ENCODE measurements at regions not wholly inside any gene's neighbourhood (a gene's known extent, or its start where the extent isn't known, plus 50 kb on each side); places are given as distances from the start of the nearest gene placed in this dataset.

- Histone ChIP-seq H3K9me3 (replicated peaks; ENCODE audit: insufficient read depth, low read length) (no peaks in the 10 kb centered on the region), H2AFZ (ENCODE audit: low read length) (no peak overlapping the region), H3K36me3 (replicated peaks; ENCODE audit: insufficient read depth, low read length) (no peaks in the 10 kb centered on the region), H3K4me3 (ENCODE audit: low read length) (no peak overlapping the region), H3K27me3 (replicated peaks; ENCODE audit: insufficient read depth, low read length) (no peaks in the 10 kb centered on the region), H3K27ac (ENCODE audit: low read length) (no peak overlapping the region), H3K9ac (ENCODE audit: low read length) (no peak overlapping the region), H3F3A (ENCODE audit: insufficient read depth, low read length) (no peaks in the 10 kb centered on the region), H3K9me2 (replicated peaks; ENCODE audit: insufficient read depth, low read length) (no peaks in the 10 kb centered on the region), H3K4me2 (ENCODE audit: low read depth, low read length) (no peak overlapping the region), H4K20me1 (ENCODE audit: insufficient read depth, low read length) (no peaks in the 10 kb centered on the region), H3K79me2 (ENCODE audit: low read length) (no peaks in the 10 kb centered on the region), H3K4me1 (ENCODE audit: low read length) (no peaks in the 10 kb centered on the region)
- no peak for DNase-seq
- TF ChIP-seq EZH2 (optimal IDR thresholded peaks at IDR 0.05; ENCODE audit: low read depth, low read length), result no peak
These were observed 190.7 kb downstream of the CDH26 start for GRCh38 chr20:60148885-60149284.

GRCh38 chr20:60152792-60153191 lies 194.6 kb downstream of the CDH26 start:
- H3K9ac ChIP-seq (ENCODE audit: low read length), result no peak overlapping the region
- H3K4me3 ChIP-seq (ENCODE audit: low read length), result no peak overlapping the region
- no peaks in the 10 kb centered on the region for H3K9me2 ChIP-seq (replicated peaks; ENCODE audit: insufficient read depth, low read length)
- no peak overlapping the region for H2AFZ ChIP-seq (ENCODE audit: low read length)
- H3K36me3 ChIP-seq (replicated peaks; ENCODE audit: insufficient read depth, low read length), result no peaks in the 10 kb centered on the region
- DNase-seq, result no peak
- no peak overlapping the region for H3K4me2 ChIP-seq (ENCODE audit: low read depth, low read length)
- no peaks in the 10 kb centered on the region for H3K79me2 ChIP-seq (ENCODE audit: low read length)
- H3K9me3 ChIP-seq (replicated peaks; ENCODE audit: insufficient read depth, low read length), result no peaks in the 10 kb centered on the region
- H3K27ac ChIP-seq (ENCODE audit: low read length), result no peak overlapping the region
- H3K27me3 ChIP-seq (replicated peaks; ENCODE audit: insufficient read depth, low read length), result no peaks in the 10 kb centered on the region
- no peaks in the 10 kb centered on the region for H3F3A ChIP-seq (ENCODE audit: insufficient read depth, low read length)
- H3K4me1 ChIP-seq (ENCODE audit: low read length), result no peaks in the 10 kb centered on the region
- TF ChIP-seq EZH2phosphoT487 (IDR thresholded peaks at IDR 0.05; ENCODE audit: low read length), result no peak
- TF ChIP-seq CTCF (IDR thresholded peaks at IDR 0.05; ENCODE audit: low read length), result no peak
- TF ChIP-seq EZH2 (optimal IDR thresholded peaks at IDR 0.05; ENCODE audit: low read depth, low read length), result no peak
- H4K20me1 ChIP-seq (ENCODE audit: insufficient read depth, low read length), result no peaks in the 10 kb centered on the region

DNA sequence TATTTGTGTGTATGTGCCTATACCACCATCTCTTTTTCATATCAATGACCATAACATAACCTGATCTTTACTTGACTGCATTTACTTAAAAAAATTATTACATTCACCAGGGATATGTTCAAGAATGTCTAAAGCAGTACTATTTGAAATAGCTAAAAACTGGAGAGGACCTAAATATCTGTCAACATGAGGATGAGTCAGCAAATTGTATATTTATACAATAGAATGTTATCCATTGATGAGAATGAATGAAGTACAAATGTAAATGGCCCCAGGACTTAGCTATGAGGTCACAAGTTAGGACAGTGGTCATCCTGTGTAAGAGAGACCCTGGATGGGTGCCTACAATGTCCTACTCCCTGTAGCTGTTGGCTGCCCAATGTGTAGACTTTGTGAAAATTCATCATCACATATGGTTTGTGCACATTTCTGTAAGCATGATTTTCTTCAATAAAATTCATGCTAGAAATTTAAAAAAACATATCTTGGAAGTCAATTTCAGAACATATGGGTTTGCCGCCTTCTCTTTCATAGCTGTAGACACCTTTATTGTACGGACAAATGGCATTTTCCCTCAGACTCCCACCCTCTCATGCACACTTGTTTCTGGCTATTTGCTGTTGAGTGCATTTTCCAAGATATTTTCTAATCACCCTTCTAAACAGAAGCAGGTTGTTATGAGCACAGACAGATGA lies 202.4 kb downstream of the CDH26 start:
- H3K4me2 ChIP-seq (ENCODE audit: low read depth, low read length), result no peak overlapping the region
- H3K36me3 ChIP-seq (replicated peaks; ENCODE audit: insufficient read depth, low read length), result no peaks in the 10 kb centered on the region
- no peak overlapping the region for H2AFZ ChIP-seq (ENCODE audit: low read length)
- H3K4me3 ChIP-seq (ENCODE audit: low read length), result no peak overlapping the region
- no peaks in the 10 kb centered on the region for H3K79me2 ChIP-seq (ENCODE audit: low read length)
- H3K4me1 ChIP-seq (ENCODE audit: low read length), result no peaks in the 10 kb centered on the region
- H3F3A ChIP-seq (ENCODE audit: insufficient read depth, low read length), result no peaks in the 10 kb centered on the region
- H3K9me3 ChIP-seq (replicated peaks; ENCODE audit: insufficient read depth, low read length), result no peaks in the 10 kb centered on the region
- H3K9ac ChIP-seq (ENCODE audit: low read length), result no peak overlapping the region
- no peaks in the 10 kb centered on the region for H3K27me3 ChIP-seq (replicated peaks; ENCODE audit: insufficient read depth, low read length)
- H4K20me1 ChIP-seq (ENCODE audit: insufficient read depth, low read length), result no peaks in the 10 kb centered on the region
- H3K9me2 ChIP-seq (replicated peaks; ENCODE audit: insufficient read depth, low read length), result no peaks in the 10 kb centered on the region
- no peak overlapping the region for H3K27ac ChIP-seq (ENCODE audit: low read length)
- no peak for DNase-seq
- TF ChIP-seq EZH2phosphoT487 (IDR thresholded peaks at IDR 0.05; ENCODE audit: low read length) (no peak), EZH2 (optimal IDR thresholded peaks at IDR 0.05; ENCODE audit: low read depth, low read length) (no peak), CTCF (IDR thresholded peaks at IDR 0.05; ENCODE audit: low read length) (no peak)

DNA sequence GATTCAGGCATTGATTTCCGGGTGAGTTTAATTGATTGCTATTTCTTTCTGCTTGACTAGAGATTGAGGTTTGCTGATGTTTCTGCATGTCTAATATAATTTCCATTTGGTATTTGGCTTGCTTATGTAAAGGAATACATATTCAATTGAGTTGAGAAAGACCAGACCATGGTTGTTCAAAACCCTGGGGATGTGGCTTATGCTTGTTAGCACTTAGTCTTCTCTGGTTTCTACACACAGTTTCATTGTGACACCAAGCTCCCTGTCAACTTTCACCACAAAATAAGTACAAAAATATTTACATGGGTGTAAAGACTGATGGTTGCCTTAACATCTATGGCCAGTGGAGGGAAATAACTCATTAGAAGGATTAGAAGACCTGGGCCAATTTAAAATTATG lies 209.6 kb downstream of the CDH26 start:
- H3K27ac ChIP-seq (ENCODE audit: low read length), result no peak overlapping the region
- H2AFZ ChIP-seq (ENCODE audit: low read length), result no peak overlapping the region
- no peaks in the 10 kb centered on the region for H3K4me1 ChIP-seq (ENCODE audit: low read length)
- DNase-seq, result no peak
- no peak overlapping the region for H3K9ac ChIP-seq (ENCODE audit: low read length)
- no peaks in the 10 kb centered on the region for H3F3A ChIP-seq (ENCODE audit: insufficient read depth, low read length)
- H3K79me2 ChIP-seq (ENCODE audit: low read length), result no peaks in the 10 kb centered on the region
- H3K4me2 ChIP-seq (ENCODE audit: low read depth, low read length), result no peak overlapping the region
- no peak overlapping the region for H3K4me3 ChIP-seq (ENCODE audit: low read length)
- no peaks in the 10 kb centered on the region for H3K9me2 ChIP-seq (replicated peaks; ENCODE audit: insufficient read depth, low read length)
- no peaks in the 10 kb centered on the region for H4K20me1 ChIP-seq (ENCODE audit: insufficient read depth, low read length)
- TF ChIP-seq EZH2phosphoT487 (IDR thresholded peaks at IDR 0.05; ENCODE audit: low read length) (no peak), EZH2 (optimal IDR thresholded peaks at IDR 0.05; ENCODE audit: low read depth, low read length) (no peak), CTCF (IDR thresholded peaks at IDR 0.05; ENCODE audit: low read length) (no peak)
- H3K36me3 ChIP-seq (replicated peaks; ENCODE audit: insufficient read depth, low read length), result no peaks in the 10 kb centered on the region
- H3K27me3 ChIP-seq (replicated peaks; ENCODE audit: insufficient read depth, low read length), result no peaks in the 10 kb centered on the region
- H3K9me3 ChIP-seq (replicated peaks; ENCODE audit: insufficient read depth, low read length), result no peaks in the 10 kb centered on the region
